ENCODE measurements at regions not wholly inside any gene's neighbourhood (a gene's known extent, or its start where the extent isn't known, plus 50 kb on each side); places are given as distances from the start of the nearest gene placed in this dataset.

DNA sequence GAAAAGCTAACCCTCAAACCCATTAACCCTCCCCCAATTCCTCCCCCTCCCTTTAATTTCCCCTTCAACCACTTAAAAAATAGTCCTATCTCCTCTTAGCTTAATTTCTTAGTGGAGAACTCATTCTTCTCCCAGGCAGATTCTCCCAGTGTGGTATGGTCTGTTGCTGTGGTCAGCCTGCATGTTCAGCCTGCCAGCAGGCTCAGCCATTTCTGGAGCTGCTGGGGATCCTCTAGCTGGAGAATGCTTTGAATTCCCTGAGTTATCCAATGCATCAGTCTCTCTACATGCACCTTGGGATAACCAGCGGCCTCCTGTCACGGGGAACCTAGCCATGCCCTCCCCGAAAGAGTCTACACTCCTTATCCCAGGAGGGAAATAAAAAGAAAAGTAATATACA lies 375.4 kb upstream of the RSPO3 start:
- no peak overlapping the region for H2BK15ac ChIP-seq (ENCODE audit: low read depth, low read length)
- no peak overlapping the region for H3K27ac ChIP-seq (ENCODE audit: insufficient read length, low read depth, low read length)
- H3K79me1 ChIP-seq (ENCODE audit: insufficient read depth, low read depth, low read length, poor library complexity, severe bottlenecking), result no peaks in the 10 kb centered on the region
- no peak overlapping the region for H3K23ac ChIP-seq (ENCODE audit: insufficient read length, low read depth, low read length)
- no peaks in the 10 kb centered on the region for H3K23me2 ChIP-seq (ENCODE audit: insufficient read length, low read depth, low read length, poor library complexity, severe bottlenecking)
- WGBS (ENCODE audit: extremely low coverage, insufficient read length, low lambda C conversion rate), result no CpG with 5 or more reads among the region's 3 CpGs
- H3K27me3 ChIP-seq (ENCODE audit: insufficient read depth, low read length), result no peaks in the 10 kb centered on the region
- H2BK120ac ChIP-seq (ENCODE audit: low read depth, low read length, poor library complexity, severe bottlenecking), result no peak overlapping the region
- TF ChIP-seq, protein P1, sequence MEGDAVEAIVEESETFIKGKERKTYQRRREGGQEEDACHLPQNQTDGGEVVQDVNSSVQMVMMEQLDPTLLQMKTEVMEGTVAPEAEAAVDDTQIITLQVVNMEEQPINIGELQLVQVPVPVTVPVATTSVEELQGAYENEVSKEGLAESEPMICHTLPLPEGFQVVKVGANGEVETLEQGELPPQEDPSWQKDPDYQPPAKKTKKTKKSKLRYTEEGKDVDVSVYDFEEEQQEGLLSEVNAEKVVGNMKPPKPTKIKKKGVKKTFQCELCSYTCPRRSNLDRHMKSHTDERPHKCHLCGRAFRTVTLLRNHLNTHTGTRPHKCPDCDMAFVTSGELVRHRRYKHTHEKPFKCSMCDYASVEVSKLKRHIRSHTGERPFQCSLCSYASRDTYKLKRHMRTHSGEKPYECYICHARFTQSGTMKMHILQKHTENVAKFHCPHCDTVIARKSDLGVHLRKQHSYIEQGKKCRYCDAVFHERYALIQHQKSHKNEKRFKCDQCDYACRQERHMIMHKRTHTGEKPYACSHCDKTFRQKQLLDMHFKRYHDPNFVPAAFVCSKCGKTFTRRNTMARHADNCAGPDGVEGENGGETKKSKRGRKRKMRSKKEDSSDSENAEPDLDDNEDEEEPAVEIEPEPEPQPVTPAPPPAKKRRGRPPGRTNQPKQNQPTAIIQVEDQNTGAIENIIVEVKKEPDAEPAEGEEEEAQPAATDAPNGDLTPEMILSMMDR (conservative IDR thresholded peaks at IDR 0.05), result no peak
- no peak for DNase-seq
- H4K8ac ChIP-seq (replicated peaks; ENCODE audit: insufficient read length, low read depth, low read length), result no peak overlapping the region
- H3K14ac ChIP-seq (ENCODE audit: insufficient read depth, low read length), result no peak overlapping the region
- H4K20me1 ChIP-seq (ENCODE audit: control insufficient read depth, insufficient read depth, insufficient read length), result no peaks in the 10 kb centered on the region
- no peak overlapping the region for H3K4me2 ChIP-seq (ENCODE audit: insufficient read depth, insufficient read length, low read length)
- Mint-ChIP-seq H3K4me3 (no peak overlapping the region), H3K27me3 (ENCODE audit: low read depth) (no peaks in the 10 kb centered on the region), H3K9me3 (peaks cover 6 to 15% of the 10 kb centered on the region in 2 experiments), H3K4me1 (no peaks in the 10 kb centered on the region), H3K27ac (no peak overlapping the region), H3K36me3 (ENCODE audit: insufficient read depth in 1 of 3, low read depth in 3 of 3) (peaks cover 0 to 6% (median 0%) of the 10 kb centered on the region in 3 experiments; a peak in 1 of 7 replicates)
- no peak overlapping the region for H3K4ac ChIP-seq (ENCODE audit: low read depth, low read length)
- no peak overlapping the region for H3K56ac ChIP-seq (ENCODE audit: insufficient read length, low read depth, low read length)
- no peaks in the 10 kb centered on the region for H3K79me2 ChIP-seq (ENCODE audit: insufficient read depth, low read length)
- H3K18ac ChIP-seq (ENCODE audit: insufficient read length, low read depth, low read length), result no peak overlapping the region
- H3K4me1 ChIP-seq (ENCODE audit: insufficient read depth, low read length), result no peaks in the 10 kb centered on the region
- H2BK5ac ChIP-seq (ENCODE audit: insufficient read length, low read length), result no peak overlapping the region
- H4K5ac ChIP-seq (ENCODE audit: insufficient read length, low read depth, low read length), result no peak overlapping the region
- no peaks in the 10 kb centered on the region for H3K9me3 ChIP-seq (ENCODE audit: control insufficient read depth, low read depth, low read length)
- H3T11ph ChIP-seq (ENCODE audit: low read length), result no peak overlapping the region
- no peak overlapping the region for H2BK20ac ChIP-seq (ENCODE audit: low read depth, low read length, poor library complexity, severe bottlenecking)
- no peak overlapping the region for H3K9ac ChIP-seq (ENCODE audit: extremely low read depth, insufficient read length, low read length)
- no peak overlapping the region for H2AK5ac ChIP-seq (ENCODE audit: insufficient read length, low read length)
- no peak overlapping the region for H4K91ac ChIP-seq (ENCODE audit: insufficient read length, low read depth, low read length)
- no peak overlapping the region for H2BK12ac ChIP-seq (ENCODE audit: insufficient read length, low read depth, low read length)
- H2AFZ ChIP-seq (ENCODE audit: low read length), result no peak overlapping the region

Measured in H9 (cell line).